HG02623 (cell line): ENCODE measurements at regions not wholly inside any gene's neighbourhood (a gene's known extent, or its start where the extent isn't known, plus 50 kb on each side); places are given as distances from the start of the nearest gene placed in this dataset.

ENCODE experiments used
- ATAC-seq: cut with Tn5 transposase; IDR thresholded peaks from one replicate; pipeline ENCODE4 v1.9.1; 2021; ENCODE audit warnings: moderate library complexity; ENCODE audit not compliant: unreplicated experiment

DNA sequence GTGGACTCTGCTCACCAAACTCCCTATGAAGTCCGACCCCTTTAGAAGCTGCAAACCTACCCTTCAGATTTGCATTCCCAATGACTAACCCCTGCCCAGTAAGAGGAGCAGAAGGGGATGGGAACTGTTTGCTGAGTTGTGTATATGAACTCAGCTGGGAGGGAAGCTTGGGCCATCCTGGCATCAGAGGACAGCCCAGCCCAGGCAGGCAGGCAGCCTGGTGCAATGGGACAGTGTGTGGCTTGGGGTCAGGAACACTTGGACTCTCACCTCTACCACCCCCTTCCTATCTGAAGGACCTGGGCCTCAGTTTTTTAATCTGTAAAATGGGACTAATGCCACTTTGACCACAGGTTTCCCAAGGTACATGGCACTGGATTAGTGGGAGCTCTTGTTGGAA is 147.4 kb upstream of the GPR26 start:
- no peak for ATAC-seq

DNA sequence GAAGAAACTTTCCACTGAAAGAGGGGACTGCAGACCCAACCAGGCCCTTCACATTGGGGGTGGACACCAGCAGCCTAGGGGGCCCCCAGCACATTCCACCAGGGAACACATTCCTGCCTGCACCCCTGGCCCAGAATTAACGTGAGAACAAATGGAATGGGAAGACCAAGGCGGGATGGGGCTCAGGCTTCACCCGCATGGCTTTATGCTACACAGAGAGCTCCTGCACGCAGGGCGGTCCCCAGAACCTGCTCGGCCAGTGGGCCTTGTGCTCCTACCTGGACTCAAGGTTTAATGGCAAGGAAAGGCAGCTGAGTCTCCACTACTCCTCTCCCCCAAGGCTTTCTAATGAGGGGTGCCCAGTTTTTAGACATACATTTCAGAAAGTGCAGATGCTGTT is 146.3 kb upstream of the GPR26 start:
- no peak for ATAC-seq

DNA sequence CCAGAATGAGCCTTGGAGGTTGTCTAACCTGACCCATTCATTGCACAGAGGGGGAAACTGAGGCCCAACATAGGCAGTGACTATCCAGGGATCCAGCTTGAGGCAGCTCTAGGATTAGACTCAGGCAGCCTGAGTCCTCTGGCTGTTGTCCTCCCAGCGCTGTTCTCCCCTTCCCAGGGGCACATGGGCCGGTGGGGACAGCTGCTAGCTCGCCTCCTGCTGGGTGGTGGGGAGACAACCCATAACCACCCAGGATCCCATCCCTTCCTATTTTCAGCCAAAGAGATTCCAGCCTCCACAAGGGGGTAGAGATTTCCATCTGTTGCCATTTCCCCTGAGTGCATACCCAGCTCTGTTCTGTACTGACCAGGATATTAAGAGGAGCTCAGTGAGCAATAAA is 145.1 kb upstream of the GPR26 start:
- no peak for ATAC-seq

DNA sequence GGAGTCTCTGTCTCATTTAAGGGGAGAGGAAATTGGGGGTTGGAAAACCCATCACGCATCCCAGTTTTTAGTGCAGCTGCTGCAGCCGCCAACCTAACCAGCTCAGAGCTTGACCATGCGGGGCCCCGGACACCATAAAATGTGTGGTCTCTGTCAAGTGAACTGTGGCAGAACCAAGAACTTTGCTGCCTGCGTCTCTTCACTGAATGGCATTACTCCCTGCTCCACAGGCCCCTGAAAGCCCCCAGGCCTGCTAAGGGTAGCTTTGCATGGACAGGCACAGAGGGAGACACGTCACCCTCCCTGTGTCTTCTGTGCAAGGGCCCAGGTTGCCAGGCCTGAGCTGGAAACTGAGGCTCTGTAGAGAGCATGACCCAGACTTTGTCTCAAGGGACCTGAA is 144.6 kb upstream of the GPR26 start:
- ATAC-seq, result no peak

DNA sequence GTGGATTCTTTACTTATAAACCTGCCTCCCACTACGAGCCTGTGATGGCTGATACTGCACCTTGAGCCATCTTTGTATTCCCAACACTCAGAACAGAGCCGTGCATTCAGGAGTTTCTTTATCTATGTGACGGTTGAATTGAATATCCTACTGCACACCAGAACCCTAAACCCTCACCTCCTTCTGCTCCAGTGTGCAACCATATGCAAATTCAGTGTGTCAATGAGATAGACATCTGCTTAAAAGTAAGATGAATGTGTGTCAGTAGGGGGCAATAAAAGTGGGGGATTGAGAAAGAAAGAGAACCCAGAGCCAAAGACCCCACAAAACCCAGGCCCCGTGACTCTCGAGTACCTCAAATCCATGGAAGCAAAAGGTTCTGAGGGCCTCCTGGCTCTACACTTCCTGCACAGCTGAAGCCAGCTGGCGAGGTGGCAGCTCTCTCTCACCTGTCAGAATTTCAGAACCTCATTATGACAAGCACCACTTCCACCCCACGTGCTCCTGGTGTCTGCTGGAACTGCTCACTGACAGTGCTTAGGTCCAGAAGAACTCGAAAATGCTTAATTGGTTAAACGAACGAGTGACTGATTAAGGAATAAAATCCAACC is 143.3 kb upstream of the GPR26 start:
- no peak for ATAC-seq

DNA sequence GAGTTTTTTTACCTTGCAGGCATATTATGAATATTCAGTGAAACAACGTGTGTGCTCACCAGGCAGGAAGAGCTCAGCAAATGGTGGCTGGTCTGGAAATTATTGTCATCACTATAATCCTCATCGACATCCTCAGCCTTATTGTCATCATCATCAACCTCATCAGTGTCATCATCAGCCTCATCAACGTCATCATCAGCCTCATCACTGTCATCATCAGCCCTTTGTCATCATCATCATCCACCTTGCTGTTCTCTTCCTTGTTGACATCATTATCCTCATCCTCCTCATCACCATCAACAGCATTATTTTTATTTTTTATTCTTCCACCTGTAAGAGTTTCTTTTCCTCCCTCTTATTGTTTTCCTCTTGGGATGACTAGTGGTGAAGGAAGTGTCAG is 142.3 kb upstream of the GPR26 start:
- ATAC-seq, result no peak

GRCh38 chr10:123526356-123527064 is 139.6 kb upstream of the GPR26 start:
- no peak for ATAC-seq

DNA sequence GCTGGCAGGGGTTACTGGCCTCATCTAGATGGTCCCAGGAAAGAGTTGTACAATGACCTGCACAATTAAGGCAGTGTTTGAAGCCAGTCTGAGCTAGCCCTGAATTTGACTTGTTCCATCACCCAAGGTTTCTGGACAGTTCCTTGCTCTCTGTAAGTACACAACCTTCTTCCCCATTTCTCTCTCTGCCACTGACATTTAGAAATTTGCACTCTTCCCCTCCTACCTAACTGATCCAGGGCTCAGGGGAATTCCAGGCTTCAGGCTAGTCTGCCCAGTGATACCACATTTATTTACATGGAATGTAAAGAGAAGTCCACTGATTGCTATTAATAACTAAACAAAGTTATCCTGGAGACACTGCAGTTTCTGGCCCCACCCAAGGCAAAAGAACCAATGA is 139.0 kb upstream of the GPR26 start:
- no peak for ATAC-seq

GRCh38 chr10:123529146-123529760 is 136.9 kb upstream of the GPR26 start:
- no peak for ATAC-seq

DNA sequence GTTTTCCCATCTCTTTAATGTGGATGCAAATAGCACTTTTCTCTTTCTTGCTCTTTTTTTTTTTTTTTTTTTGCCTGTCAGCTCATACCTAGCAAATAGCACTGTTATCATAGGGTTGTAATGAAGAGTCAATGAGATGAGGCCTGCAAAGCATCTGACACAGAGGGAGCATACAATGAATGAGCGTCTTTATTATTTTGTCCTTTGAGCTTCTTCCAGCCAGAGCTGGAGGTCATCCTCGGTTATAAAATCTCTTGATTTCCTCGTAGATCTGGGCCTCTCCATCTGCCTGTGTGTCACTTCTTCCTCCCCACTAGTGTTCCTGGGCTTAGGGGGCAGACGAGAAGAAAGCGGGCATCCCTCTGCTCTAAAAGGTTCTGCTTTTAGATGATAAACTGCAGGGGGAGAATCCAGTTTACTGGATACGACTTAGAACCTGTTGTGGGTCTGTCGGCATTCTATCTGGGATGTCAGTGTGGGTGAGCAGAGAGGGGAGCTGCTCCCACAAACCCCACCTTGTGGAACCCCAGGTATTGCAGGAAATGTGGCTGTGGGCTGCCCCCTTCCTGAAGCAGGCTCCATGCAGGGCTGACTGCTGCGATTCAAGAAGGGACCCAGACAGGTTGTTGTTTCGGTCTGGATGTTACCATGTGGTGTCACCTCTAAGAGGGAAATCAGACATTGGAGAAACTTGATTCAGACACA is 135.8 kb upstream of the GPR26 start:
- ATAC-seq, result no peak

- ATAC-seq, result no peak
Observed at GRCh38 chr10:123535386-123535785, 130.8 kb upstream of the GPR26 start.

DNA sequence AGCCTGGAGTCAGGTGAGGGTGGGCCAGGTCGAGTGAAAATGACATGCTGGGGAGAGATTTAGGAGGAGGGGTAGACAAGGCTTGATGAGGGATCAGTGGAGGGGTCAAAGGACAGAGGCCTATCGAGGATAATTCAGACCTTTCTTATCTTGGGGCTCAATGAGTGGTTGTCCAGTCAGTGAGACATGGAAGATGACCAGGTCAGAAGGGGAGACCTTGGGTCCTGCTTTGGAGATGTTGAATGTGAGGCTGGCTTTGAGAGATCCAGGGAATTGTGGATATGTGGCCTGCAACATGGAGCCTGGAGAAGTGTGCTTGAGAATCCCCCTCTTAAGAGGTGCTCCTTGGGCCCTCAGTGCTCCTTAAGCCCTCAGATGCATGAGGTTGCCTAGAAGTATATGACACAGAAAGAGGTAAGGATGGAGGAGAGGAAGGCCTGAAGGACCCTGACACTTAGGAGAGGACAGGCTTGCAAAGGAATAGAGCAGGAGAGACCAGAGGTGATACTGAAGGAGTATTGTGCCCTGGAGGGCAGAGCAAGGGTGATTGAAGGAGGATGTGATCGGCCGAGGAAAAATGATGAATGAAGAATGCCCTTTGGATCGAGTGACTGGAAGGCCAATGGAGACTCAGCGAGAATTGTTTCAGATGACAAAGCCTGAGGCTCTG is 129.8 kb upstream of the GPR26 start:
- no peak for ATAC-seq

DNA sequence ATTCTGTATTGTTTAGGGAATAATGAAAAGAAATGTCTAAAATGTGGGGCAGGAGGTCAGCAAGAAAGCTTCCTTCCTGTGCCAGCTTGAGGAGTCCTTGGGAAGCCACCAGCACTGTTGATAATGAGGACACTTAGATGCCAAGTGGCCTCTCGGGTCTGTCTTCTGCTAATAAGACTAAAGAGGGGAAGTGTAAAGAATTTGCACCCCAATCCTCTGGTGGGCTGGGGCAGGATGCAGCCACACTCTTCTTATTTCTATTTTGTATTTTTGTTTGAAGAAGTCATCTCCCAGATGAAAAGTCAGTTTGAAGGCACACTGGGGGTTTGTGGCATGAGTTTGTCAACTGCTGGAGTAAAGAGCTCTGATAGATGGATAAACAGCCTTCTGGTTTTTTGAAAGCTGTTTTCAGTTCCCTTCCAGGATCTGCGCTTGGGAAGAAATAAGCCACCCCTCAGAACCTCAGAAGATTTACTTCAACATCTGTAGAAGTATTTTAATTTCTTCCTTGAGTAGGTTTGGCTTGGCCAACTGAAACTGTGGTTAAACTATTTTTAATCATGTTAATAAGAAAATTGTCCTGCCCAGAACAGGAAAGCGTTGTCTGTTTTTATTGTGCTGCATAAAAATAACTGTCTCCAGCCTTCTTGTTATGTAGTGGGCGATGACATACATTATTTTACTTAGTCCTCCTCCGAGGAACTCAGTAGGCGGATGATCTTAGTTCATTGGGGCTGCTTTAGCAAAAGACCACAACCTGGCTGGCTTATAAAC is 128.8 kb upstream of the GPR26 start:
- no peak for ATAC-seq

- ATAC-seq, result no peak
Observed at GRCh38 chr10:123538401-123539320, 127.5 kb upstream of the GPR26 start.

DNA sequence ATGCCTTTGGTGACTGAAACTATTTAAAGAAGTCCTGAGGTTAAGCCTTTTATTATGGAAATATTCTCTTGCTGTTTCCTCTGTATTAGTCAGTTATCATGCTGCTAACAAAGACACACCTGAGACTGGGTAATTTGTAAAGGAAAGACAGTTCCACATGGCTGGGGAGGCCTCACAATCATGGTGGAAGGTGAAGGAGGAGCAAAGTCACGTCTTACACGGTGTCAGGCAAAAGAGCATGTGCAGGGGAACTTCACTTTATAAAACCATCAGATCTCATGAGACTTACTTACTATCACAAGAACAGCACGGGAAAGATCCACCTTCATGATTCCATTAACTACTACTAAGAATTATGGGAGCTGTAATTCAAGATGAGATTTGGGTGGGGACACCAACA is 121.2 kb upstream of the GPR26 start:
- no peak for ATAC-seq

GRCh38 chr10:123548770-123549169 is 117.4 kb upstream of the GPR26 start:
- no peak for ATAC-seq

DNA sequence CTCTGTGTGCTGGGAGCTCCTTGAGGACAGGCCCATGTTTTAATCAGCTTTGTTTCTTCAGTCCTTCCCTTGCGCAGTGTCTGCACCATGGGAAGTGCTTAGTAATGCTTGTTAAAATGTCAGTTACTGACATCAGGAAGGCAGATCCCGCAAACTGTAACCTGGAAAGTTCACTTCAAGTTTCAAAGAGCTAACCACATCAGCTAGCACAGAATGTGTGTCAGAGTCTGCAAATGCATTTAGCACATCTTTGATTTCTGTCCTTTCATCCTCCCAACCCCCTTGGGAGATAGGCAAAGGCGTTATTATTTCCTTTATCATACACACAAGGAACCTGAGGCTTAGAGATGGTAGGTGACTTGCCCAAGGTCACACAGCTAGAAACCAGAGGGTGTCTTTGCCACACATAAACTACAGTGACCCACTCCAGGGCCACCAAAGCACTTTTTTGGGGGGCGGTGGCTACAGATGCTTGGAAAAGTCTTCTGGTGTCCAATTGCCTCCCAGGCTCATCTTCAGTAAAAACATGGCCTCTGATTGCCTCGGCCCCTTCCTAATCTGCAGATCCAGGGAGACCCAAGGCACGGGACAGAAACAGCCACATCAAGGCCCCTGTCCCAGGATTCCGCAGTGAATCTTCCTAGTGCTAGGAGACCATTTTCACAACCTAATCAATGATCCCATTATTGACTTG is 116.2 kb upstream of the GPR26 start:
- ATAC-seq, result no peak

GRCh38 chr10:123550675-123551096 is 115.5 kb upstream of the GPR26 start:
- ATAC-seq, result no peak

DNA sequence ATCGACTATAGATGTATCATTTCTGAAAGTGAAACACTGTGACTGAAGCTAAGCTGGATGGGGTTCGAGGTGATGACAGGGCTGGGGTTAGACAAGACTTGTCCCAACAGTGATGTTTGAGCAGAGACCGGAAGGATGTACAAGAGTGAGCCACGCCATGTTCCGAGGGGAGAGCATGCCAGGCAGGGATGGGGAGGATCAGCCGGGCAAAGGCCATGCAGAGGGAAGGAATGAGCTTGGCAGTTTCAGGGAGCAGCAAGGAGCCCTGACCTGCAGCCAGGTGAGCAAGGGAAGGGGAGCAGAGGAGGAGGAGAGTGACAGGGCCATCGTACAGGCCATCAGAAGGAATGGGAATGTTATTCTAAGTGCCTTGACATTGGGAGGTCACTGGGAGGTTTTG is 114.9 kb upstream of the GPR26 start:
- no peak for ATAC-seq
